ENCODE measurements at regions not wholly inside any gene's neighbourhood (a gene's known extent, or its start where the extent isn't known, plus 50 kb on each side); places are given as distances from the start of the nearest gene placed in this dataset.
A peak's percentile ranks its signal among the peaks of the same experiment; 100 is the strongest.

- TF ChIP-seq CREB1 (CRISPR knock-in tag; IDR thresholded peaks at IDR 0.05; ENCODE audit: low read depth) (no peak), REST (IDR thresholded peaks at IDR 0.05; ENCODE audit: unreplicated experiment) (no peak)
Measured at GRCh38 chr6:81023709-81024108, 728.8 kb downstream of the TENT5A start (continued).

DNA sequence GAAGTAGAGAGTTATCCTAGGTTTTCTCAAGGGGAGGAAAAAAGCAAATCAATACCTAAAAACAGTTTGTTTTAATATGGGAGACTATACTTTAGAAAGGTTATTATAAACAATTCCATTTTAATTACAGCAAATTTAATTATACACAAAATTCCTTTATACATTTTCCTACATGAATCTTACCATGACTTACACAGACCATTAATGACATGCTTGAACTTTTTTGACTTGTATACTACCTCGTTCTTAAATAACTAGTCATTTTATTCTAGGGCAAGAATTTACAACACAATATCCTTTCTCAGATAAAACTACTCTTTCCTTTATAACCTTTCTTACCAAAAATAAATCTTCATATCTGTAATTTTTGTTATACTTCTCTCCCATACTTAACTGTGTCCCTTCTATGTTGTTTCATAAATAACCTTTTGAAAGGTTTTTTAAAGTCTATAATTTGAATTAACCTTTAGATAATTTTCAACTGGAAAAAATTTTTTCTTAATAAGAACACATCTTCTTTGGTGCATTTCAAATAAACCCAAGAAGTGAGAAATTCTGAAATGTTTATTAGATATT lies 729.4 kb downstream of the TENT5A start:
- H3K27ac ChIP-seq (ENCODE audit: low read depth) = no peak overlapping the region
- 0 out of 2 replicates have a peak, but pooled peaks cover 3% of the 10 kb centered on the region for H3K9me2 ChIP-seq (ENCODE audit: insufficient read depth)
- Mint-ChIP-seq H3K4me1 (no peaks in the 10 kb centered on the region), H3K27ac (no peak overlapping the region), H3K9me3 (peaks cover 75% of the 10 kb centered on the region), H3K27me3 (ENCODE audit: insufficient read depth, low read depth, poor library complexity) (peaks cover 1% of the 10 kb centered on the region), H3K4me3 (no peak overlapping the region), H3K36me3 (ENCODE audit: low read depth) (peaks cover 36% of the 10 kb centered on the region; the same call in 2 of the 3 replicates)
- no peaks in the 10 kb centered on the region for H3K27me3 ChIP-seq (ENCODE audit: insufficient read depth)
- no peak overlapping the region for H3K4me3 ChIP-seq
- no peak overlapping the region for H2AFZ ChIP-seq
- ATAC-seq (no peak), DNase-seq (ENCODE audit: low spot score) (peak; percentile 83)
- no peaks in the 10 kb centered on the region for H3K79me2 ChIP-seq (replicated peaks; ENCODE audit: insufficient read depth)
- H3K4me2 ChIP-seq = no peak overlapping the region
- H3K36me3 ChIP-seq (ENCODE audit: insufficient read depth) = peaks cover 27% of the 10 kb centered on the region
- no peaks in the 10 kb centered on the region for H3F3A ChIP-seq (replicated peaks; ENCODE audit: low read depth)
- no peaks in the 10 kb centered on the region for H4K20me1 ChIP-seq (replicated peaks; ENCODE audit: insufficient read depth)
- H3K4me1 ChIP-seq (ENCODE audit: insufficient read depth) = no peaks in the 10 kb centered on the region
- TF ChIP-seq NANOG (IDR thresholded peaks at IDR 0.05; ENCODE audit: borderline replicate concordance) = no peak
- TF ChIP-seq, protein P1, sequence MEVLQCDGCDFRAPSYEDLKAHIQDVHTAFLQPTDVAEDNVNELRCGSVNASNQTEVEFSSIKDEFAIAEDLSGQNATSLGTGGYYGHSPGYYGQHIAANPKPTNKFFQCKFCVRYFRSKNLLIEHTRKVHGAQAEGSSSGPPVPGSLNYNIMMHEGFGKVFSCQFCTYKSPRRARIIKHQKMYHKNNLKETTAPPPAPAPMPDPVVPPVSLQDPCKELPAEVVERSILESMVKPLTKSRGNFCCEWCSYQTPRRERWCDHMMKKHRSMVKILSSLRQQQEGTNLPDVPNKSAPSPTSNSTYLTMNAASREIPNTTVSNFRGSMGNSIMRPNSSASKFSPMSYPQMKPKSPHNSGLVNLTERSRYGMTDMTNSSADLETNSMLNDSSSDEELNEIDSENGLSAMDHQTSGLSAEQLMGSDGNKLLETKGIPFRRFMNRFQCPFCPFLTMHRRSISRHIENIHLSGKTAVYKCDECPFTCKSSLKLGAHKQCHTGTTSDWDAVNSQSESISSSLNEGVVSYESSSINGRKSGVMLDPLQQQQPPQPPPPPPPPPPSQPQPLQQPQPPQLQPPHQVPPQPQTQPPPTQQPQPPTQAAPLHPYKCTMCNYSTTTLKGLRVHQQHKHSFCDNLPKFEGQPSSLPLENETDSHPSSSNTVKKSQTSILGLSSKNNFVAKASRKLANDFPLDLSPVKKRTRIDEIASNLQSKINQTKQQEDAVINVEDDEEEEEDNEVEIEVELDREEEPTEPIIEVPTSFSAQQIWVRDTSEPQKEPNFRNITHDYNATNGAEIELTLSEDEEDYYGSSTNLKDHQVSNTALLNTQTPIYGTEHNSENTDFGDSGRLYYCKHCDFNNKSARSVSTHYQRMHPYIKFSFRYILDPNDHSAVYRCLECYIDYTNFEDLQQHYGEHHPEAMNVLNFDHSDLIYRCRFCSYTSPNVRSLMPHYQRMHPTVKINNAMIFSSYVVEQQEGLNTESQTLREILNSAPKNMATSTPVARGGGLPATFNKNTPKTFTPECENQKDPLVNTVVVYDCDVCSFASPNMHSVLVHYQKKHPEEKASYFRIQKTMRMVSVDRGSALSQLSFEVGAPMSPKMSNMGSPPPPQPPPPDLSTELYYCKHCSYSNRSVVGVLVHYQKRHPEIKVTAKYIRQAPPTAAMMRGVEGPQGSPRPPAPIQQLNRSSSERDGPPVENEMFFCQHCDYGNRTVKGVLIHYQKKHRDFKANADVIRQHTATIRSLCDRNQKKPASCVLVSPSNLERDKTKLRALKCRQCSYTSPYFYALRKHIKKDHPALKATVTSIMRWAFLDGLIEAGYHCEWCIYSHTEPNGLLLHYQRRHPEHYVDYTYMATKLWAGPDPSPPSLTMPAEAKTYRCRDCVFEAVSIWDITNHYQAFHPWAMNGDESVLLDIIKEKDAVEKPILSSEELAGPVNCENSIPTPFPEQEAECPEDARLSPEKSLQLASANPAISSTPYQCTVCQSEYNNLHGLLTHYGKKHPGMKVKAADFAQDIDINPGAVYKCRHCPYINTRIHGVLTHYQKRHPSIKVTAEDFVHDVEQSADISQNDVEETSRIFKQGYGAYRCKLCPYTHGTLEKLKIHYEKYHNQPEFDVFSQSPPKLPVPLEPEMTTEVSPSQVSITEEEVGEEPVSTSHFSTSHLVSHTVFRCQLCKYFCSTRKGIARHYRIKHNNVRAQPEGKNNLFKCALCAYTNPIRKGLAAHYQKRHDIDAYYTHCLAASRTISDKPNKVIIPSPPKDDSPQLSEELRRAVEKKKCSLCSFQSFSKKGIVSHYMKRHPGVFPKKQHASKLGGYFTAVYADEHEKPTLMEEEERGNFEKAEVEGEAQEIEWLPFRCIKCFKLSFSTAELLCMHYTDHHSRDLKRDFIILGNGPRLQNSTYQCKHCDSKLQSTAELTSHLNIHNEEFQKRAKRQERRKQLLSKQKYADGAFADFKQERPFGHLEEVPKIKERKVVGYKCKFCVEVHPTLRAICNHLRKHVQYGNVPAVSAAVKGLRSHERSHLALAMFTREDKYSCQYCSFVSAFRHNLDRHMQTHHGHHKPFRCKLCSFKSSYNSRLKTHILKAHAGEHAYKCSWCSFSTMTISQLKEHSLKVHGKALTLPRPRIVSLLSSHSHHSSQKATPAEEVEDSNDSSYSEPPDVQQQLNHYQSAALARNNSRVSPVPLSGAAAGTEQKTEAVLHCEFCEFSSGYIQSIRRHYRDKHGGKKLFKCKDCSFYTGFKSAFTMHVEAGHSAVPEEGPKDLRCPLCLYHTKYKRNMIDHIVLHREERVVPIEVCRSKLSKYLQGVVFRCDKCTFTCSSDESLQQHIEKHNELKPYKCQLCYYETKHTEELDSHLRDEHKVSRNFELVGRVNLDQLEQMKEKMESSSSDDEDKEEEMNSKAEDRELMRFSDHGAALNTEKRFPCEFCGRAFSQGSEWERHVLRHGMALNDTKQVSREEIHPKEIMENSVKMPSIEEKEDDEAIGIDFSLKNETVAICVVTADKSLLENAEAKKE (CRISPR knock-in tag; IDR thresholded peaks at IDR 0.05) = no peak
- TF ChIP-seq, protein P2, sequence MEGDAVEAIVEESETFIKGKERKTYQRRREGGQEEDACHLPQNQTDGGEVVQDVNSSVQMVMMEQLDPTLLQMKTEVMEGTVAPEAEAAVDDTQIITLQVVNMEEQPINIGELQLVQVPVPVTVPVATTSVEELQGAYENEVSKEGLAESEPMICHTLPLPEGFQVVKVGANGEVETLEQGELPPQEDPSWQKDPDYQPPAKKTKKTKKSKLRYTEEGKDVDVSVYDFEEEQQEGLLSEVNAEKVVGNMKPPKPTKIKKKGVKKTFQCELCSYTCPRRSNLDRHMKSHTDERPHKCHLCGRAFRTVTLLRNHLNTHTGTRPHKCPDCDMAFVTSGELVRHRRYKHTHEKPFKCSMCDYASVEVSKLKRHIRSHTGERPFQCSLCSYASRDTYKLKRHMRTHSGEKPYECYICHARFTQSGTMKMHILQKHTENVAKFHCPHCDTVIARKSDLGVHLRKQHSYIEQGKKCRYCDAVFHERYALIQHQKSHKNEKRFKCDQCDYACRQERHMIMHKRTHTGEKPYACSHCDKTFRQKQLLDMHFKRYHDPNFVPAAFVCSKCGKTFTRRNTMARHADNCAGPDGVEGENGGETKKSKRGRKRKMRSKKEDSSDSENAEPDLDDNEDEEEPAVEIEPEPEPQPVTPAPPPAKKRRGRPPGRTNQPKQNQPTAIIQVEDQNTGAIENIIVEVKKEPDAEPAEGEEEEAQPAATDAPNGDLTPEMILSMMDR (conservative IDR thresholded peaks at IDR 0.05; ENCODE audit: low read depth in 2 of 2) = no peak
- TF ChIP-seq POLR2AphosphoS5 (IDR thresholded peaks at IDR 0.05; ENCODE audit: low read depth) = no peak
- TF ChIP-seq EZH2phosphoT487 (IDR thresholded peaks at IDR 0.05; ENCODE audit: unreplicated experiment) = no peak
- no peak for TF ChIP-seq REST (IDR thresholded peaks at IDR 0.05; ENCODE audit: unreplicated experiment)
- no peak for TF ChIP-seq JUNB (IDR thresholded peaks at IDR 0.05; ENCODE audit: unreplicated experiment)
- no peak for TF ChIP-seq ZNF331 (CRISPR knock-in tag; IDR thresholded peaks at IDR 0.05; ENCODE audit: low read depth)

Data from GM23338 (cell line).